ENCODE measurements at regions not wholly inside any gene's neighbourhood (a gene's known extent, or its start where the extent isn't known, plus 50 kb on each side); places are given as distances from the start of the nearest gene placed in this dataset.
"Not testable (repeated sequence)": the region's sequence is repeated elsewhere in the genome, so short reads cannot be mapped to it uniquely, and the experiment has no call there.

GRCh38 chr16:13708347-13709120, 211.4 kb upstream of the ERCC4 start:
- TF ChIP-seq CTCF (IDR thresholded peaks at IDR 0.05; ENCODE audit: insufficient read depth, low read depth, low read length) = no peak
- DNase-seq (ENCODE audit: low read depth) = no peak

GRCh38 chr16:13718748-13719147, 201.2 kb upstream of the ERCC4 start:
- TF ChIP-seq CTCF (IDR thresholded peaks at IDR 0.05; ENCODE audit: insufficient read depth, low read depth, low read length) = no peak
- no peak for DNase-seq (ENCODE audit: low read depth)
- no peak overlapping the region for H3K4me3 ChIP-seq (ENCODE audit: low read depth, low read length)

More at GRCh38 chr16:13708347-13709120, 211.4 kb upstream of the ERCC4 start:
- no peak overlapping the region for H3K4me3 ChIP-seq (ENCODE audit: low read depth, low read length)

- H3K4me3 ChIP-seq (ENCODE audit: low read depth, low read length) = no peak overlapping the region
- no peak for DNase-seq (ENCODE audit: low read depth)
- no peak for TF ChIP-seq CTCF (IDR thresholded peaks at IDR 0.05; ENCODE audit: insufficient read depth, low read depth, low read length)
Observed at GRCh38 chr16:13727943-13728342, 192.0 kb upstream of the ERCC4 start.

- TF ChIP-seq CTCF (IDR thresholded peaks at IDR 0.05; ENCODE audit: insufficient read depth, low read depth, low read length) = no peak
- no peak for DNase-seq (ENCODE audit: low read depth)
- no peak overlapping the region for H3K4me3 ChIP-seq (ENCODE audit: low read depth, low read length)
Observed at GRCh38 chr16:13733561-13733960, 186.4 kb upstream of the ERCC4 start.

- H3K4me3 ChIP-seq (ENCODE audit: low read depth, low read length); DNase-seq (ENCODE audit: low read depth): not testable (repeated sequence)
Observed at GRCh38 chr16:13739621-13740373, 180.2 kb upstream of the ERCC4 start.

- DNase-seq (ENCODE audit: low read depth) = no peak
- no peak overlapping the region for H3K4me3 ChIP-seq (ENCODE audit: low read depth, low read length)
- TF ChIP-seq CTCF (IDR thresholded peaks at IDR 0.05; ENCODE audit: insufficient read depth, low read depth, low read length) = no peak
Observed at GRCh38 chr16:13742928-13743327, 177.0 kb upstream of the ERCC4 start.

GRCh38 chr16:13743571-13743970, 176.4 kb upstream of the ERCC4 start:
- no peak for DNase-seq (ENCODE audit: low read depth)
- H3K4me3 ChIP-seq (ENCODE audit: low read depth, low read length) = no peak overlapping the region
- no peak for TF ChIP-seq CTCF (IDR thresholded peaks at IDR 0.05; ENCODE audit: insufficient read depth, low read depth, low read length)

Data from fibroblast of villous mesenchyme (primary cell).